GM10248 (cell line): ENCODE measurements at regions not wholly inside any gene's neighbourhood (a gene's known extent, or its start where the extent isn't known, plus 50 kb on each side); places are given as distances from the start of the nearest gene placed in this dataset.
"Not testable (repeated sequence)": the region's sequence is repeated elsewhere in the genome, so short reads cannot be mapped to it uniquely, and the experiment has no call there.

Source experiments
- CTCF ChIA-PET: fragments of 300-600 bp; sonication (Branson Sonifier 250); formaldehyde crosslinking; extraction: SDS; loops from one replicate; lab custom pipeline; 2021; ENCODE audit warnings: antibody characterized with exemption; lab: Yijun Ruan, JAX
- POLR2A ChIA-PET: fragments of 350-650 bp; sonication (Branson Sonifier 250); formaldehyde crosslinking; extraction: SDS; loops from one replicate; lab custom pipeline; 2020; ENCODE audit warnings: antibody characterized with exemption; lab: Yijun Ruan, JAX
- DNase-seq: peaks from one replicate; pipeline ENCODE4 v3.0.0; 2012; ENCODE audit errors: extremely low spot score
- CTCF ChIP-seq: IDR thresholded peaks from 2 replicates; pipeline ENCODE4 v1.5.1; 2012; ENCODE audit warnings: mild to moderate bottlenecking, low read depth; ENCODE audit errors: extremely low read depth, missing control alignments, control extremely low read depth

GRCh38 chr14:83885837-83886293 is 1644.1 kb upstream of the FLRT2 start:
- ChIA-PET POLR2A (no interaction called here), CTCF (no interaction called here)
- DNase-seq: no peak
- TF ChIP-seq CTCF: no peak

GRCh38 chr14:83887866-83888265 is 1642.1 kb upstream of the FLRT2 start:
- no peak for DNase-seq
- CTCF ChIA-PET: no interaction called here
- TF ChIP-seq CTCF: no peak
- POLR2A ChIA-PET: no interaction called here

- no peak for DNase-seq
- no peak for TF ChIP-seq CTCF
- ChIA-PET CTCF (no interaction called here), POLR2A (no interaction called here)
Observed at GRCh38 chr14:83893447-83893846, 1636.5 kb upstream of the FLRT2 start.

GRCh38 chr14:83894568-83894967 is 1635.4 kb upstream of the FLRT2 start:
- ChIA-PET CTCF (no interaction called here), POLR2A (no interaction called here)

GRCh38 chr14:83898558-83898957 is 1631.4 kb upstream of the FLRT2 start:
- POLR2A ChIA-PET, CTCF ChIA-PET, DNase-seq: not testable (repeated sequence)

More at GRCh38 chr14:83894568-83894967, 1635.4 kb upstream of the FLRT2 start:
- DNase-seq: no peak
- TF ChIP-seq CTCF: no peak

- no peak for DNase-seq
- POLR2A ChIA-PET: no interaction called here
- TF ChIP-seq CTCF: no peak
- CTCF ChIA-PET: interaction anchor here (1.0 kb wide), 1 partner anchor 9 kb away, joined by 3 read pairs; no protein-coding TSS in a partner anchor
Observed at GRCh38 chr14:83899706-83900105, 1630.2 kb upstream of the FLRT2 start.

- ChIA-PET POLR2A (no interaction called here), CTCF (no interaction called here)
- DNase-seq: no peak
- TF ChIP-seq CTCF: no peak
Observed at GRCh38 chr14:83905157-83905556, 1624.8 kb upstream of the FLRT2 start.
